Fibroblast of lung (primary cell): ENCODE measurements at regions not wholly inside any gene's neighbourhood (a gene's known extent, or its start where the extent isn't known, plus 50 kb on each side); places are given as distances from the start of the nearest gene placed in this dataset.

Experiments used
- DNase-seq, 2 donors: peaks; one replicate each; pipeline versions ENCODE4 v3.0.0 to v3.0.0-alpha.2; 2010; ENCODE audit warnings: low read depth in 2 of 2
- H2AFZ ChIP-seq: 2 replicates; pipeline ENCODE4 v1.5.1; 2012; ENCODE audit warnings: low read length, control low read depth, inconsistent platforms
- H3K27ac ChIP-seq: 2 replicates; pipeline ENCODE4 v1.5.1; 2011; ENCODE audit warnings: low read length, control low read depth; ENCODE audit not compliant: insufficient read depth
- H3K27me3 ChIP-seq: 2 replicates; pipeline ENCODE4 v1.5.1; 2011; ENCODE audit warnings: mild to moderate bottlenecking, low read length; ENCODE audit not compliant: control insufficient read depth, insufficient read depth
- H3K36me3 ChIP-seq: 2 replicates; pipeline ENCODE4 v1.5.1; 2011; ENCODE audit warnings: low read length; ENCODE audit not compliant: control insufficient read depth, insufficient read depth
- H3K4me1 ChIP-seq: 2 replicates; pipeline ENCODE4 v1.5.1; 2011; ENCODE audit warnings: low read length; ENCODE audit not compliant: control insufficient read depth, insufficient read depth; ENCODE audit errors: extremely low read depth
- H3K4me2 ChIP-seq: 2 replicates; pipeline ENCODE4 v1.5.1; 2011; ENCODE audit warnings: low read length, control low read depth; ENCODE audit not compliant: insufficient read depth; ENCODE audit errors: extremely low read depth
- H3K4me3 ChIP-seq, 4 experiments: fragments of 200-600 bp in 1 of 4; sonication (generic) in 1 of 4; replicated peaks in 1 of 4; 2 replicates each; pipeline ENCODE4 v1.5.1; 2011 to 2016; ENCODE audit warnings: low read length in 4 of 4, low read depth in 3 of 4, mild to moderate bottlenecking in 3 of 4, control low read depth in 2 of 4, inconsistent platforms in 1 of 4, mixed read lengths in 1 of 4; ENCODE audit not compliant: insufficient read depth in 1 of 4; ENCODE audit errors: control extremely low read depth in 1 of 4
- H3K79me2 ChIP-seq: 2 replicates; pipeline ENCODE4 v1.5.1; 2012; ENCODE audit warnings: mild to moderate bottlenecking, low read length, inconsistent platforms; ENCODE audit not compliant: control insufficient read depth, insufficient read depth
- H3K9ac ChIP-seq: 2 replicates; pipeline ENCODE4 v1.5.1; 2011; ENCODE audit warnings: mild to moderate bottlenecking, low read length, control low read depth; ENCODE audit not compliant: insufficient read depth
- H3K9me3 ChIP-seq: 2 replicates; pipeline ENCODE4 v1.5.1; 2012; ENCODE audit warnings: low read depth, low read length; ENCODE audit not compliant: control insufficient read depth, insufficient read depth
- H4K20me1 ChIP-seq: 2 replicates; pipeline ENCODE4 v1.5.1; 2011; ENCODE audit warnings: low read length; ENCODE audit not compliant: control insufficient read depth, insufficient read depth; ENCODE audit errors: extremely low read depth
- CTCF ChIP-seq, 2 donors: IDR thresholded peaks in 1 of 2; conservative IDR thresholded peaks in 1 of 2; 1 replicate in 1 of 2; 2 replicates in 1 of 2; pipeline ENCODE4 v1.5.1; 2011 to 2012; ENCODE audit warnings: low read length in 2 of 2, control low read depth in 1 of 2, inconsistent platforms in 1 of 2, low read depth in 1 of 2, mild to moderate bottlenecking in 1 of 2
- EZH2 ChIP-seq: IDR thresholded peaks from 2 replicates; pipeline ENCODE4 v1.5.1; 2012; ENCODE audit warnings: low read length, control low read depth, mild to moderate bottlenecking; ENCODE audit errors: missing control alignments

GRCh38 chr5:96023518-96023917 is 61.9 kb upstream of the ELL2 start:
- Histone ChIP-seq H3K79me2 (no peaks in the 10 kb centered on the region), H3K9ac (no peak overlapping the region), H3K4me1 (peaks cover 8% of the 10 kb centered on the region), H4K20me1 (no peaks in the 10 kb centered on the region), H3K27me3 (no peaks in the 10 kb centered on the region), H3K4me2 (no peak overlapping the region), H3K36me3 (no peaks in the 10 kb centered on the region), H3K4me3 (no peak overlapping the region), H3K9me3 (no peaks in the 10 kb centered on the region), H2AFZ (no peak overlapping the region), H3K27ac (no peak overlapping the region)
- no peak for TF ChIP-seq EZH2
- no peak for TF ChIP-seq CTCF (conservative IDR thresholded peaks at IDR 0.05 in 1 of 2, IDR thresholded peaks at IDR 0.05 in 1 of 2; ENCODE audit: low read depth in 1 of 2, low read length in 2 of 2)
- DNase-seq: peak; percentile 65 to 87

- no peaks in the 10 kb centered on the region for H4K20me1 ChIP-seq
- DNase-seq: no peak
- no peak overlapping the region for H2AFZ ChIP-seq
- H3K27me3 ChIP-seq: no peaks in the 10 kb centered on the region
- H3K9ac ChIP-seq: no peak overlapping the region
- H3K4me3 ChIP-seq: no peak overlapping the region
- H3K36me3 ChIP-seq: no peaks in the 10 kb centered on the region
- H3K4me1 ChIP-seq: peaks cover 12% of the 10 kb centered on the region
- no peaks in the 10 kb centered on the region for H3K79me2 ChIP-seq
- no peak overlapping the region for H3K27ac ChIP-seq
- peak overlapping the region; percentile 44 for H3K4me2 ChIP-seq
- TF ChIP-seq CTCF (conservative IDR thresholded peaks at IDR 0.05 in 1 of 2, IDR thresholded peaks at IDR 0.05 in 1 of 2; ENCODE audit: low read depth in 1 of 2, low read length in 2 of 2) (no peak), EZH2 (no peak)
- no peaks in the 10 kb centered on the region for H3K9me3 ChIP-seq
These were observed 61.3 kb upstream of the ELL2 start for GRCh38 chr5:96022971-96023370.

- no peak overlapping the region for H3K4me3 ChIP-seq
- peak overlapping the region; percentile 38 for H3K27ac ChIP-seq
- no peak overlapping the region for H3K9ac ChIP-seq
- no peak overlapping the region for H2AFZ ChIP-seq
- no peaks in the 10 kb centered on the region for H3K36me3 ChIP-seq
- DNase-seq: peak; percentile 87 to 95
- H3K79me2 ChIP-seq: no peaks in the 10 kb centered on the region
- no peaks in the 10 kb centered on the region for H4K20me1 ChIP-seq
- TF ChIP-seq EZH2 (no peak), CTCF (conservative IDR thresholded peaks at IDR 0.05 in 1 of 2, IDR thresholded peaks at IDR 0.05 in 1 of 2; ENCODE audit: low read depth in 1 of 2, low read length in 2 of 2) (no peak)
- H3K9me3 ChIP-seq: no peaks in the 10 kb centered on the region
- peak overlapping the region; percentile 4 for H3K4me2 ChIP-seq
- peaks cover 7% of the 10 kb centered on the region for H3K4me1 ChIP-seq
- no peaks in the 10 kb centered on the region for H3K27me3 ChIP-seq
These were observed 56.3 kb upstream of the ELL2 start for GRCh38 chr5:96017951-96018350.
